GM12878 (cell line): ENCODE measurements at regions not wholly inside any gene's neighbourhood (a gene's known extent, or its start where the extent isn't known, plus 50 kb on each side); places are given as distances from the start of the nearest gene placed in this dataset.

Experiments used
- ATAC-seq: fragments of 200-7000 bp; cut with Tn5 transposase; 3 replicates; pipeline ENCODE4 v1.9.1; 2020; ENCODE audit warnings: mild to moderate bottlenecking, moderate library complexity
- BruUV-seq: library from RNA; stranded (reverse); fragments of 400-500 nt; replicated peaks from 2 replicates; lab custom pipeline; 2021; lab: Mats Ljungman, UMichigan
- CTCF ChIA-PET: fragments of 300-600 bp; sonication (Branson Sonifier 250); formaldehyde crosslinking; extraction: SDS; loops from one replicate; lab custom pipeline; 2021; ENCODE audit warnings: inconsistent platforms; lab: Yijun Ruan, JAX
- POLR2A ChIA-PET: fragments of 350-600 bp; formaldehyde crosslinking; extraction: SDS; loops from one replicate; lab custom pipeline; 2021; ENCODE audit warnings: inconsistent platforms; lab: Charles Lee
- RAD21 ChIA-PET: fragments of 300-600 bp; sonication (Branson Sonifier 250); formaldehyde crosslinking; loops from one replicate; lab custom pipeline; 2023; ENCODE audit warnings: antibody characterized with exemption; ENCODE audit not compliant: unreplicated experiment; lab: Charles Lee
- SMC1A ChIA-PET: fragments of 300-600 bp; sonication (Branson Sonifier 250); formaldehyde crosslinking; loops from one replicate; lab custom pipeline; 2023; ENCODE audit not compliant: unreplicated experiment, uncharacterized antibody; lab: Charles Lee
- DNase-seq: peaks from one replicate; pipeline ENCODE4 v3.0.0-alpha.2; 2011; ENCODE audit warnings: low read depth, low spot score
- FAIRE-seq: peaks from 3 replicates; lab custom pipeline; 2011; peaks lifted over from hg19 to GRCh38; lab: Jason Lieb, UNC
- H2AFZ ChIP-seq: 2 replicates; pipeline ENCODE4 v1.6.0; 2011; ENCODE audit warnings: low read depth, low read length, control low read depth; ENCODE audit not compliant: control insufficient read depth
- H3K27ac ChIP-seq: 2 replicates; pipeline ENCODE4 v1.5.1; 2011; ENCODE audit warnings: control low read depth; ENCODE audit not compliant: control insufficient read depth, insufficient read depth
- H3K27me3 ChIP-seq, 2 experiments: replicated peaks in 1 of 2; 2 replicates each; pipeline versions ENCODE4 v1.6.0 to v1.6.1; 2011; ENCODE audit warnings: low read length in 1 of 2; ENCODE audit not compliant: control insufficient read depth in 2 of 2, insufficient read depth in 2 of 2
- H3K36me3 ChIP-seq, 2 experiments: 2 replicates each; pipeline ENCODE4 v1.5.1; 2011; ENCODE audit warnings: low read length in 1 of 2; ENCODE audit not compliant: control insufficient read depth in 2 of 2, insufficient read depth in 2 of 2
- H3K4me1 ChIP-seq: 2 replicates; pipeline ENCODE4 v1.6.1; 2011; ENCODE audit warnings: mild to moderate bottlenecking, low read length, moderate library complexity, mixed read lengths; ENCODE audit not compliant: control insufficient read depth, insufficient read depth
- H3K4me2 ChIP-seq: 2 replicates; pipeline ENCODE4 v1.6.0; 2011; ENCODE audit warnings: control low read depth; ENCODE audit not compliant: control insufficient read depth, insufficient read depth
- H3K4me3 ChIP-seq: fragments of 200-600 bp; sonication (generic); 2 replicates; pipeline ENCODE4 v1.5.1; 2016
- H3K79me2 ChIP-seq: 2 replicates; pipeline ENCODE4 v1.6.0; 2011; ENCODE audit warnings: low read length; ENCODE audit not compliant: control insufficient read depth, insufficient read depth
- H3K9ac ChIP-seq: 2 replicates; pipeline ENCODE4 v1.8.0; 2011; ENCODE audit warnings: low read length, control low read depth, mixed read lengths; ENCODE audit not compliant: control insufficient read depth, insufficient read depth
- H3K9me3 ChIP-seq: replicated peaks from 3 replicates; pipeline ENCODE4 v1.5.1; 2011; ENCODE audit warnings: mild to moderate bottlenecking, low read length; ENCODE audit not compliant: control insufficient read depth, insufficient read depth
- H4K20me1 ChIP-seq: 2 replicates; pipeline ENCODE4 v1.6.0; 2011; ENCODE audit not compliant: control insufficient read depth, insufficient read depth
- CREM ChIP-seq: IDR thresholded peaks from 2 replicates; pipeline ENCODE4 v1.6.1; 2014; ENCODE audit warnings: antibody characterized with exemption, low read depth
- HDAC2 ChIP-seq: fragments of 200-600 bp; sonication (generic); IDR thresholded peaks from 2 replicates; pipeline ENCODE4 v1.6.1; 2017
- MEF2B ChIP-seq: fragments of 450-650 bp; IDR thresholded peaks from 2 replicates; pipeline ENCODE4 v1.6.1; 2018; ENCODE audit warnings: mild to moderate bottlenecking, moderate library complexity; ENCODE audit not compliant: partially characterized antibody, poor library complexity, severe bottlenecking
- PAX8 ChIP-seq: fragments of 450-650 bp; IDR thresholded peaks from 2 replicates; pipeline ENCODE4 v1.6.1; 2017; ENCODE audit warnings: mild to moderate bottlenecking, moderate library complexity
- POU2F2 ChIP-seq: IDR thresholded peaks from 3 replicates; pipeline ENCODE4 v1.6.1; 2011; ENCODE audit warnings: low read depth, mild to moderate bottlenecking, low read length, borderline replicate concordance
- RB1 ChIP-seq: fragments of 450-650 bp; formaldehyde crosslinking; IDR thresholded peaks from 2 replicates; pipeline ENCODE4 v1.6.1; 2017; ENCODE audit warnings: mild to moderate bottlenecking, borderline replicate concordance
- SIN3A ChIP-seq: IDR thresholded peaks from 2 replicates; pipeline ENCODE4 v1.6.1; 2012; ENCODE audit warnings: low read depth, low read length, improper control_type of control experiment
- YY1 ChIP-seq: IDR thresholded peaks from 2 replicates; pipeline ENCODE4 v1.6.1; 2011; ENCODE audit warnings: low read depth, mild to moderate bottlenecking, low read length
- ZNF384 ChIP-seq: IDR thresholded peaks from 2 replicates; pipeline ENCODE4 v1.6.1; 2012; ENCODE audit warnings: low read depth, mild to moderate bottlenecking, low read length, improper control_type of control experiment, borderline replicate concordance
- WGBS: methylation state at CpG from one replicate; pipeline ENCODE4 v1.1.6; 2016; ENCODE audit warnings: low lambda C conversion rate; ENCODE audit not compliant: insufficient replicate concordance, insufficient coverage; ENCODE audit errors: missing lambda C conversion rate; 5-methylcytosine and 5-hydroxymethylcytosine counted together
- in situ Hi-C: fragments of 300-500 bp; cut with MboI; formaldehyde crosslinking; loops from 9 replicates; pipeline ENCODE4 v1.14.3; 2018; ENCODE audit warnings: mixed read lengths
- intact Hi-C: fragments of 100-400 bp; cut with micrococcal nuclease; formaldehyde crosslinking; loops from one replicate; pipeline ENCODE4 v1.14.2; 2022; ENCODE audit not compliant: unreplicated experiment

DNA sequence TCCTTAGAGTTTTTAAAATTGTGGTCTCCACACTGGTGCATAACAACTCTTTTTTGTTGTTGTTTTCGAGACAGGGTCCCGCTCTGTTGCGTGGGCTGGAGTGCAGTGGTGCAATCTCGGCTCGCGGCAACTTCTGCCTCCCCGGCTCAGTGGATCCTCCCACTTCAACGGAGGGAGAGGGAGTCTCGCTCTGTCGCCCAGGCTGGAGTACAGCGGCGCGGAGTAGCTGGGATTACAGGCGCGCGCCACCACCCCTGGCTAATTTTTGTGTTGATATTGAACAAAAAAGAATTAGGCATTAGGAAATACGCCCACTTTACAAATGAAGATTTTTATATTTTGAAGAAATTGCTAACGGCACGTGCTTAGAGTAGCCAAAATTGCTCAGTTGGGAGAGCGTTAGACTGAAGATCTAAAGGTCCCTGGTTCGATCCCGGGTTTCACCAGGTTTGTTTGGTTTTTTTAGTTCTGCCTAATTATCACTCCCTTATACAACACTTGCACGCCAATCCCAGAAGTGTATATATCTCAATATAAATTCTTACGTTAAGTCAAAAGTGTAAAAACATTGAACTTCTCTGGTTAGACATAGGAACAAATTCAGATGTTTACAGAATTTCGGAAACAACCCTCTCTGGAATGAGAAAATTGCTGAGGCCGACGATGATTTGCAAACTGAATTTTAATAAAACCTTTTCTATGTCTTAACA is 159.6 kb downstream of the TRIM27 start:
- ChIA-PET RAD21 (no interaction called here), CTCF (no interaction called here), SMC1A (no interaction called here), POLR2A (no interaction called here)
- Histone ChIP-seq H3K9ac (no peak overlapping the region), H3K4me2 (no peak overlapping the region), H3K4me1 (no peaks in the 10 kb centered on the region), H2AFZ (no peak overlapping the region), H3K27me3 (no peaks in the 10 kb centered on the region; a peak in 1 of 4 replicates), H3K79me2 (no peaks in the 10 kb centered on the region), H3K4me3 (no peak overlapping the region), H3K27ac (no peak overlapping the region), H3K36me3 (no peaks in the 10 kb centered on the region), H3K9me3 (no peaks in the 10 kb centered on the region), H4K20me1 (no peaks in the 10 kb centered on the region)
- TF ChIP-seq MEF2B, result no peak
- TF ChIP-seq YY1, result no peak
- TF ChIP-seq CREM, result no peak
- no peak for TF ChIP-seq ZNF384
- no peak for TF ChIP-seq HDAC2
- TF ChIP-seq POU2F2, result no peak
- no peak for TF ChIP-seq PAX8
- TF ChIP-seq RB1, result no peak
- no peak for TF ChIP-seq SIN3A
- in situ Hi-C loops (no loop called here), intact Hi-C loops (no loop called here)
- no TSS peak for BruUV-seq
- FAIRE-seq (no peak), ATAC-seq (no peak), DNase-seq (no peak)
- 73% methylated on average over 27 of the region's 27 CpGs for whole genome bisulfite sequencing
